HCT116 (cell line): ENCODE measurements at regions not wholly inside any gene's neighbourhood (a gene's known extent, or its start where the extent isn't known, plus 50 kb on each side); places are given as distances from the start of the nearest gene placed in this dataset.

ENCODE experiments used
- CTCF ChIP-seq, 3 experiments: fragments of 200-600 bp in 1 of 3; sonication (generic) in 1 of 3; IDR thresholded peaks in 2 of 3; conservative IDR thresholded peaks in 1 of 3; 2 replicates each; pipeline ENCODE4 v1.5.1; 2012 to 2017; ENCODE audit warnings: low read depth in 2 of 3, low read length in 2 of 3, antibody characterized with exemption in 1 of 3, borderline replicate concordance in 1 of 3, control low read depth in 1 of 3, mild to moderate bottlenecking in 1 of 3, mixed read lengths in 1 of 3, mixed run types in 1 of 3, moderate library complexity in 1 of 3; ENCODE audit not compliant: insufficient read depth in 1 of 3
- EGR1 ChIP-seq: IDR thresholded peaks from 2 replicates; pipeline ENCODE4 v1.6.1; 2012; ENCODE audit warnings: low read depth
- EZH2 ChIP-seq: fragments of 200-600 bp; sonication (generic); IDR thresholded peaks from 2 replicates; pipeline ENCODE4 v1.6.1; 2017; ENCODE audit warnings: antibody characterized with exemption, mixed run types
- FOSL1 ChIP-seq: IDR thresholded peaks from 2 replicates; pipeline ENCODE4 v1.6.1; 2012; ENCODE audit warnings: low read depth
- JUND ChIP-seq: IDR thresholded peaks from 2 replicates; pipeline ENCODE4 v1.6.1; 2012
- MAX ChIP-seq: IDR thresholded peaks from 2 replicates; pipeline ENCODE4 v1.6.1; 2012
- POLR2A ChIP-seq: IDR thresholded peaks from 2 replicates; pipeline ENCODE4 v1.7.0; 2011; ENCODE audit warnings: borderline replicate concordance; ENCODE audit not compliant: insufficient read depth, insufficient read length; ENCODE audit errors: extremely low read depth
- SIN3A ChIP-seq: IDR thresholded peaks from 2 replicates; pipeline ENCODE4 v1.6.1; 2012; ENCODE audit warnings: low read depth
- SP1 ChIP-seq: IDR thresholded peaks from 2 replicates; pipeline ENCODE4 v1.6.1; 2012; ENCODE audit warnings: low read depth

GRCh38 chr5:166991601-166992000 lies 1299.8 kb upstream of the WWC1 start:
- TF ChIP-seq CTCF (IDR thresholded peaks at IDR 0.05 in 2 of 3, conservative IDR thresholded peaks at IDR 0.05 in 1 of 3; ENCODE audit: borderline replicate concordance in 1 of 3, insufficient read depth in 1 of 3, low read depth in 2 of 3, low read length in 2 of 3) (no peak), JUND (no peak), EZH2 (no peak), MAX (no peak), SIN3A (no peak), SP1 (no peak), POLR2A (no peak), FOSL1 (no peak), EGR1 (no peak)
